NCI-H2227 treated with DMSO at 0.1 percent for 48 hours (cell line): ENCODE measurements at regions not wholly inside any gene's neighbourhood (a gene's known extent, or its start where the extent isn't known, plus 50 kb on each side); places are given as distances from the start of the nearest gene placed in this dataset.

Experiments used
- DNase-seq: peaks from one replicate; lab custom pipeline; 2025; lab: John Stamatoyannopoulos, UW

GRCh38 chr10:88110822-88111221 lies 247.4 kb downstream of the PTEN start:
- DNase-seq: no peak

- no peak for DNase-seq
These were observed 247.9 kb downstream of the PTEN start for GRCh38 chr10:88111294-88111693.

DNA sequence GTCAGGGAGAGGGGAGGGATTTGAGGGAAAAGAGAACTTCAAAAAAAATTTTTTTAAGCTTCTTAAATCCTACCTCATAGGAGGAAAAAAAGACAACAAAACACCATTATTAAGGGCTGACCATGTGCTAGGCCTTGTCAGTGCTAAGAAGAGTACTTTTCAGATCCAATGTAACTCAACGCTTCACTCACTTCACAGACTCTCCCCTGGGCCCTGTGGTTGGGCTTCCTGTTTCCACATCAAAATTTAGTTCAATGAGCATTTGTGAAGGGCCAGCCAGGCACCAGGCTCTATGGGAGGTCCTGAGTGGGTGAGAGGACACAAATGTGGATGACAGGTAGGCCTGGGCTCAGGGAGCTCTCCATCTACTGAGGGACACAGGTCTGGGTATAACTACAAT lies 249.8 kb downstream of the PTEN start:
- no peak for DNase-seq

DNA sequence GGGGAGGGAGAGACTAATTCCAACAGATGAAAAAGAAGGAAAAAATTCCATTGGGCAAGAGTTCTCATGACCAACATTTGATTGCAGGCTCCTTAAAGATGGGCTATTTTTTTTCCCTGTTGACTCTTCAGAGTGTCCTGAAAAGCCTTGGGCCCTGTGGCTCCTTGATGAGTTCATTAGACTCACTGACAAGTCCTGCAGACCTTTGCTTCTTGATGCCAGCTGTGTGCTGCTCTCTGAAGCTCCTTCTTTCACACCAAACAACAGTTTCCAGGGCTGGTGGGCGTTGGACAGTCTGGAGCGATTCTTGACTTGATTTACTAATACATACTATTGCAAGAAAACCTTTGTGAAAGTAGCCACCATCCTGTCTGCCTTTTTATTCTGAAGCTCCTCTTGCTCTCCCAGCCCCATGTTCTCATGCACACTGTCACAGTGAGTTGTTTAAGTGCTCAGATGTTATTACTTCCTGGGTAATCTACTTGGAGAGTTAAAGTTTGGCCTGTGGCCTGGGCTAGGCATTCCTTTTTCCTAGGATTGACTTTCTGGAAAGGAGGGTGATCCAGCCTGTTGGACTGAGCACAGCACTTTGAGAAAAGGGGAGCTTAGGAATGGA lies 250.3 kb downstream of the PTEN start:
- no peak for DNase-seq

DNA sequence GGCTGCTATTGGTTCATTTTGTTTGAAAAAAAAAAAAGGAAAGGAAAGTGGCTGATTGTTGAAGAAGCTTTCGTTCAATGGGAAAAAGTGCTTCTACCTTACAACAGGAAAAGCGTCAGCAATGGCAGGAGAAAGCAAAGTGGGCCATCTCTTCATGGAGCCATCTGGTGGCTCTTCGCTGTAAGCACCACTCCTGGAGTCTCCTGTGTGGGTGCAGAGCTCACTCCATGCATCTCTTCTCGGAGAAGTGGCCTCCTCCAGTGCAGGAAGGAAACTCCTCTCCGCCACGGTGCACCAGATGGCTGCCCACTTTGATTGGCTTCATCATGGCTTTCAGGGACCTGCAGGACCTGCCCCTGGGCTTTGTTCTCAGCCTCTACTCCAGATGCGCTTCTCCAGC lies 250.9 kb downstream of the PTEN start:
- peak; percentile 12 for DNase-seq

GRCh38 chr10:88115407-88115806 lies 252.0 kb downstream of the PTEN start:
- no peak for DNase-seq

- no peak for DNase-seq
These were observed 252.5 kb downstream of the PTEN start for GRCh38 chr10:88115968-88116367.

DNA sequence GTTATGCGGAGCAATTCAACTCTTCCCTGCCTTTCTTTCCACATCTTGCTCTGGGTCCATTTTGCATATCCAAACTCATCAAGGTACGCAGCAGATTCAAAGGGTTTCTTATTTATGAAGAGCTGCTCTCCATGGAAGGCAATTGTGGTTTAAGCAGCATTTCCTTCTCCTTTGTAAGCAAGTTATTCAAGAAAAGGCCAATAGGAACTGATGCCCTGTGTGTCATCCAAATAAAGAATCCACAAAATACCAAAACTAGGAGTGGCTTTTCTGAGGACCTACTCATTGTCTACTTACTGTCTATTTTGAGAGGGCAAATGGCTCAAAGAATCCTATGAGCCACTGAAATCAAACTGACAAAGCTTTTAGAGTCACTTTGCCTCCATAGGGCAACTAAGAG lies 253.1 kb downstream of the PTEN start:
- no peak for DNase-seq

DNA sequence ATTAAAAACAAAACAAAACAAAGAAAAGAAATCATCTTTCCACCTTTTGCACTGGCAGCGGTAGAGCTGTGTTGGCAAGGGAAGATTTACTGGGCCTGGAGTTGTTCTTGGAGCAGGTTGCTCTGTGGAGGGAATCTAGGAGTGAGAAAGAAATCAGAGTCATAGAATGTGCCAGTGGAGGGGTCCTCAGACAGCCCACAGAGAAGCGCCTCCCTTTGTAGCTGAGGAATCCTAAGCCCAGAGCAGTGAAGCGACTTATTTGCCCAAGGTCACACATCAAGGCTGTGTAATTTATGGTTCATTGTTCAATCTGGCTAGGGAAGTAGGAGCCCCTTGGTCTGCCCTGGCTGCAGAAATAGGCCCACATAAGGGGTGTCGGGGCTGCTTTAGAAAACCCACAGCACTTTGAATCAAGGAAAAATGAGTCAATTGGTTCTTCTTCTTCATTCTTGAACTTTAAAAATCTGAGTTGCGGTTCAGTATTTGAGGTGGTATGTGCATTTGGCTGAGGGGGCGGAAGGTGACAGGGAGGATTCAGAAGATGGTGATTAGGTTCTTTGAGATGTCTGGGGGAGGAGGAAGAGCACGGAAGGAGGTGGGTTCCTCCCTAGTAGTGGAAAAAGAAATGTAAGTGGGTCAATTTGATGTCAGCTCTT lies 253.7 kb downstream of the PTEN start:
- DNase-seq: no peak

DNA sequence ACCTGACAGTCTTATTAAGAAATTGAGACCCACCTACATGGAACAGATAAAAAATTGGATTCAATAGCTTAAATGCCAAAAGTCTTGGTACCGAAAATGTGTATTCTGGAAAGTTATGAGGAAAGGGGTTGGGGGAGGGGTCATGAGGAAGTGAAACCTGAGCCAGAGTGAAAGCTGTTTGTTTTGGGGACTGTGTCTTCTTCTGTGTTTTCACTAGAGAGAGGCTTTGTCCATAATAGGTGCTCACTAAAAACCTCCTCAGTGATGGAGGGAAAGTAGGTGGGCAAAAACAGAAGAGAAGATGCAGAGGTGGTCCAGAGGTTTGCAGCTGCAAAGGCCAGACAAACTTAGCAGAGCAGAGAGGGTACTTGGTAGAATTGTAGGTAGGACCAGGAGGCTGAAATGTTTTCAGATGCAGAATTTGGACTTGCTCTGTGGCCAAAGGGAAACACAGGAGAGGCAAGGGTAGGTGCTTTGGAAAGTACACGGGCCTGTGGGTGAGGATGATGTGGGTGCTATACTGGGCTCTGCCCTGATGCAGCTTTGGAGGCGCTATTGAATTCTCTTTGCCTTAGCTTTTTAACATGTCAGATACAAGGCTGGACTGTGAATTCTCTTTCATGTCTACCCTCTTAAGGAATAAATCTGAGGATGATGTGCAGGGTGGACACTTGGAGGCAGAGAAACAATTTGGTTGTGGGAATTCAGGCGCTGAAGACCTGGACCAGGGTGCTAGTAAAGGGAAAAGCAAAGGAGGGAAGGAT lies 254.6 kb downstream of the PTEN start:
- no peak for DNase-seq

GRCh38 chr10:88118729-88119128 lies 255.3 kb downstream of the PTEN start:
- DNase-seq: no peak

- no peak for DNase-seq
These were observed 255.7 kb downstream of the PTEN start for GRCh38 chr10:88119160-88119559.

DNA sequence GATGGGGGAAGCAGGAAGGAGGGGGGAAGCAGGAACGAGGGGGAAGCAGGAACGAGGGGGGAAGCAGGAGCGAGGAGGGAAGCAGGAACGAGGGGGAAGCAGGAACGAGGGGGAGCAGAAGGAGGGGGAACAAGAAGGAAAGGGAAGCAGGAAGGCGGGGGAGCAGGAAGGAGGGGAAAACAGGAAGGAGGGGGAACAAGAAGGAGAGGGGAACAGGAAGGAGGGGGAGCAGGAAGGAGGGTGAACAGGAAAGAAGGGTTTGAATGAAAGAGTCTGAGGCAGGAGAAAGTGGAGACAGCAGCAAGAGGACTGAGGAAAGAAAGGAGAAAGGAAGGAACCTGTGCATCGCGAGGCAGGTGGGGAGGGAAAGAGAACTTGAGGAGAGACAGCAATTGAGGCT lies 256.6 kb downstream of the PTEN start:
- DNase-seq: peak; percentile 9

GRCh38 chr10:88120599-88121333 lies 257.3 kb downstream of the PTEN start:
- DNase-seq: no peak

- no peak for DNase-seq
These were observed 257.9 kb downstream of the PTEN start for GRCh38 chr10:88121361-88121760.

DNA sequence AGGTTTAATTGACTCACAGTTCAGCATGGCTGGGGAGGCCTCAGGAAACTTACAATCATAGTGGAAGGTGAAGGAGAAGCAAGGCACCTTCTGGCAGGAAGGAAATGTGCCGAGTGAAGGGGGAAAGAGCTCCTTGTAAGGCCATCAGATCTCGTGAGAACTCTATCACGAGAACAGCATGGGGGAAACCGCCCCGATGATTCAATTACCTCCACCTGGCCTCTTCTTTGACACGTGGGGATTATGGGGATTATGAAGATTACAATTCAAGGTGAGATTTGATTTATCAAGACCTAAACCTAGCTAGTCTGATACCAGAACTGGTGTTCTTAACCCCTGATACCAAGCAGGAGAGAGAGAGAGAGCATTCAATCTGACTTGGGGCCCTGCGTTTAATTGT lies 258.7 kb downstream of the PTEN start:
- DNase-seq: no peak

GRCh38 chr10:88122576-88122975 lies 259.2 kb downstream of the PTEN start:
- no peak for DNase-seq

DNA sequence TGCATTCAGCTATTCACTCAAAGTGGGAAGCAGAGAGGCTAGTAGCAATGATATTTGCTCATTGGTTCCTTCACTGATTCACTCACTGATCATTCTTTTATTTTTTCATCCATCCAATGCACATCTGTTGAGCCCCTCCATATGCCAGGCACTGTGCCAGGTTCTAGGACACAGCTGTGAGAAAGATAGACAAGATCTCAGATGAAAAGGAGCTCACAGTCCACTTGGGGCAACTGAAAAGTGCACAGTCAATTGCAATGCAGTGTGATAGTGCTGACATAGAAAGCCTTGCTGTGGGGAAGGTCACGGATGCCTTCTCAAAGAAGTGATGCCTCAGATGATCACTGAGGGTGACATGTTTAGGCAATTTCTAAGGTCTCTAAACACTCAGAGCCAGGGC lies 262.3 kb downstream of the PTEN start:
- no peak for DNase-seq

- no peak for DNase-seq
These were observed 263.3 kb downstream of the PTEN start for GRCh38 chr10:88126699-88127098.

GRCh38 chr10:88127269-88127668 lies 263.8 kb downstream of the PTEN start:
- no peak for DNase-seq

DNA sequence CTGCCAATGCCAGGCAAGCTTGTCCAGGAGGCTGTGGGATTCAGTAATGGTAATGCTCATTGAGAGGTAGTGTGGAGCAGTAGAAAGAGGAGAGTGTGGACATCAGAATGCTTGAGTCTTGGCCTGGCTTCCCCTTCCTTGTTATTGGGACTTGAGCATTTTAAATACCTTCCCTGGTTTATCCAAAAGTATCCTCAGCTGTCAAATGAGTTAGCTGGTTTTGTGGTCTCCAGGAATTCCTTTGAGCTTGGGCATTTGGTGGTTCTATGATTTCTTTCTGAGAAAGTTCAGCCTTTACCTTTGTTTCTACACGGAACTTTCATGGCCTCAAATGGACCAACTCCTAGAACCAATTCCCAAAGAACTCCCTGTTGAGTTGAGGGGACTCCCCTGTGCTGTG lies 264.3 kb downstream of the PTEN start:
- no peak for DNase-seq

DNA sequence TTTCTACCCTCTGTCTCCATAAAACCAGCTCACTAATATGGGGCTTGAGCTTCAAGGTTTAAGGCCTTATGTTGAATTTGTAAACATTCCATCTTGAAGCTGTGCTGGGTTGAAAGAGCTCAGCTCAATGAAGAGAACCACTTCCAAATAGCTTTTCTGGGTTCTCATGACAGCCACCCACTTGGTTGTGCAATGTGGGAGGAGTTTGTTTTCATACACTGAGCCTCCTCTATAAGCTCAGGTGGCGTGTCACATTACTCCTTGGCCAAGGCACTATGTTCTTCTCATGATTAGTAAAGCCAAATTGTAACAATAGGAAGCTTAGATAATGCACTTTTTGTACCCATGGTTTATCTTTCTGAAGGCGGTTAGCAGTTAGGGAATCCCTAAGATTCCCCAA lies 265.6 kb downstream of the PTEN start:
- DNase-seq: no peak

DNA sequence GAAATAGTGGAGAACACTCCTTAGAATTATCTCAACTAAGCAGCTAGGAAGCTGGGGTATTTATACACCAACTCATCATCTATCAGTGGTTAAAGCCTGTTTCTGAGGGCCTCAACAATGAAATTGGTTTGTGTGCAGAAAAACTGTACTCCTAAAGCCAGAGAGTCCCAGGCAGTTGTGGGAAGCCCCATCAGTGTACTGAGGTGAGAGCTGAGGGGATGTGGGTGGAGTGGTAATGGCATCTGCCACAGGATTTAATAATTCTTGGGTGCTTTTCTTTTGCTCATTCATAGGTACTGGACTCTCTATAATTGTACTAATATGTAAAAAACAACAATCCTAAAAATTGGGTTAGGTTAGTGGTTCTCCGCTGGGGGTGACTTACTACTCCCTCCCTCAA lies 267.5 kb downstream of the PTEN start:
- DNase-seq: no peak
